ENCODE measurements at regions not wholly inside any gene's neighbourhood (a gene's known extent, or its start where the extent isn't known, plus 50 kb on each side); places are given as distances from the start of the nearest gene placed in this dataset.

GRCh38 chr2:173812321-173812720 lies 152.9 kb downstream of the SP3 start:
- peaks cover 4% of the 10 kb centered on the region for H3K27me3 ChIP-seq (ENCODE audit: insufficient read depth, poor library complexity, severe bottlenecking)
- no peak for TF ChIP-seq CTCF (IDR thresholded peaks at IDR 0.05; ENCODE audit: insufficient read depth, low read length)
- no peak for TF ChIP-seq REST (IDR thresholded peaks at IDR 0.05; ENCODE audit: insufficient replicate concordance, low read depth)
- TF ChIP-seq SPI1 (IDR thresholded peaks at IDR 0.05; ENCODE audit: borderline replicate concordance, low read depth): no peak
- no peak for TF ChIP-seq POLR2AphosphoS5 (IDR thresholded peaks at IDR 0.05; ENCODE audit: low read depth)
- no peak for TF ChIP-seq GABPA (IDR thresholded peaks at IDR 0.05; ENCODE audit: low read depth)
- no peak overlapping the region for H3K4me3 ChIP-seq (replicated peaks; ENCODE audit: insufficient read depth, low read length)
- H3K27ac ChIP-seq (replicated peaks): no peak overlapping the region
- no peak for DNase-seq (ENCODE audit: low read depth in 1 of 2, low spot score in 1 of 2)

- TF ChIP-seq CTCF (IDR thresholded peaks at IDR 0.05; ENCODE audit: insufficient read depth, low read length) (no peak), GABPA (IDR thresholded peaks at IDR 0.05; ENCODE audit: low read depth) (no peak), SPI1 (IDR thresholded peaks at IDR 0.05; ENCODE audit: borderline replicate concordance, low read depth) (no peak), POLR2AphosphoS5 (IDR thresholded peaks at IDR 0.05; ENCODE audit: low read depth) (no peak), REST (IDR thresholded peaks at IDR 0.05; ENCODE audit: insufficient replicate concordance, low read depth) (no peak)
- Histone ChIP-seq H3K27me3 (ENCODE audit: insufficient read depth, poor library complexity, severe bottlenecking) (peaks cover 4% of the 10 kb centered on the region), H3K27ac (replicated peaks) (no peak overlapping the region), H3K4me3 (replicated peaks; ENCODE audit: insufficient read depth, low read length) (no peak overlapping the region)
- DNase-seq (ENCODE audit: low read depth in 1 of 2, low spot score in 1 of 2): no peak
Observed at GRCh38 chr2:173814306-173814705, 150.9 kb downstream of the SP3 start.

GRCh38 chr2:173815772-173816171 lies 149.4 kb downstream of the SP3 start:
- Histone ChIP-seq H3K4me3 (replicated peaks; ENCODE audit: insufficient read depth, low read length) (no peak overlapping the region), H3K27me3 (ENCODE audit: insufficient read depth, poor library complexity, severe bottlenecking) (peaks cover 4% of the 10 kb centered on the region), H3K27ac (replicated peaks) (no peak overlapping the region)
- DNase-seq (ENCODE audit: low read depth in 1 of 2, low spot score in 1 of 2): no peak
- TF ChIP-seq GABPA (IDR thresholded peaks at IDR 0.05; ENCODE audit: low read depth) (no peak), SPI1 (IDR thresholded peaks at IDR 0.05; ENCODE audit: borderline replicate concordance, low read depth) (no peak), CTCF (IDR thresholded peaks at IDR 0.05; ENCODE audit: insufficient read depth, low read length) (no peak), REST (IDR thresholded peaks at IDR 0.05; ENCODE audit: insufficient replicate concordance, low read depth) (no peak), POLR2AphosphoS5 (IDR thresholded peaks at IDR 0.05; ENCODE audit: low read depth) (no peak)
